Medulla oblongata (tissue), 1 donor: ENCODE measurements at regions not wholly inside any gene's neighbourhood (a gene's known extent, or its start where the extent isn't known, plus 50 kb on each side); places are given as distances from the start of the nearest gene placed in this dataset.

ENCODE experiments used
- DNase-seq: peaks from one replicate; pipeline ENCODE4 v3.0.0-alpha.2; 2015; ENCODE audit errors: extremely low spot score

GRCh38 chr9:113787871-113788270 lies 88.2 kb upstream of the ZNF618 start:
- DNase-seq = no peak

GRCh38 chr9:113788616-113789330 lies 87.3 kb upstream of the ZNF618 start:
- no peak for DNase-seq

- no peak for DNase-seq
Observed at GRCh38 chr9:113790093-113790492, 86.0 kb upstream of the ZNF618 start.

GRCh38 chr9:113793558-113793957 lies 82.6 kb upstream of the ZNF618 start:
- no peak for DNase-seq

- no peak for DNase-seq
Observed at GRCh38 chr9:113794721-113795120, 81.4 kb upstream of the ZNF618 start.

GRCh38 chr9:113795811-113796392 lies 80.2 kb upstream of the ZNF618 start:
- DNase-seq = no peak

- no peak for DNase-seq
Observed at GRCh38 chr9:113796646-113797426, 79.3 kb upstream of the ZNF618 start.

GRCh38 chr9:113798062-113799030 lies 77.8 kb upstream of the ZNF618 start:
- no peak for DNase-seq

- DNase-seq = no peak
Observed at GRCh38 chr9:113800276-113800675, 75.8 kb upstream of the ZNF618 start.

GRCh38 chr9:113803811-113804589 lies 72.1 kb upstream of the ZNF618 start:
- no peak for DNase-seq

GRCh38 chr9:113805486-113806132 lies 70.5 kb upstream of the ZNF618 start:
- no peak for DNase-seq

- DNase-seq = peak; percentile 66
Observed at GRCh38 chr9:113807173-113808061, 68.7 kb upstream of the ZNF618 start.

- DNase-seq = no peak
Observed at GRCh38 chr9:113808391-113809358, 67.4 kb upstream of the ZNF618 start.

GRCh38 chr9:113817171-113817570 lies 58.9 kb upstream of the ZNF618 start:
- DNase-seq = no peak

GRCh38 chr9:113818391-113818790 lies 57.7 kb upstream of the ZNF618 start:
- DNase-seq = no peak

GRCh38 chr9:113822315-113822714 lies 53.8 kb upstream of the ZNF618 start:
- DNase-seq = no peak

GRCh38 chr9:113823421-113823820 lies 52.7 kb upstream of the ZNF618 start:
- DNase-seq = no peak
